Esophagus muscularis mucosa (tissue), 4 donors: ENCODE measurements at regions not wholly inside any gene's neighbourhood (a gene's known extent, or its start where the extent isn't known, plus 50 kb on each side); places are given as distances from the start of the nearest gene placed in this dataset.

ENCODE experiments used
- DNase-seq: peaks from one replicate; pipeline ENCODE4 v3.0.0-alpha.2; 2017; ENCODE audit errors: extremely low spot score
- H3K27ac ChIP-seq, 4 donors: fragments of 200-600 bp; sonication (generic); replicated peaks in 1 of 4; 1 replicate in 3 of 4; 2 replicates in 1 of 4; pipeline ENCODE4 v1.5.1; 2016 to 2019; ENCODE audit warnings: mild to moderate bottlenecking in 1 of 4
- H3K27me3 ChIP-seq, 4 donors: fragments of 200-600 bp; sonication (generic); one replicate each; pipeline versions ENCODE4 v1.5.1 to v1.6.0; 2016 to 2019
- H3K36me3 ChIP-seq, 4 donors: fragments of 200-600 bp; sonication (generic); one replicate each; pipeline ENCODE4 v1.5.1; 2016 to 2019
- H3K4me1 ChIP-seq, 4 donors: fragments of 200-600 bp; sonication (generic); one replicate each; pipeline ENCODE4 v1.5.1; 2016 to 2019
- H3K4me3 ChIP-seq, 4 donors: fragments of 200-600 bp; sonication (generic); 1 replicate in 2 of 4; 2 replicates in 2 of 4; pipeline ENCODE4 v1.5.1; 2016 to 2019; ENCODE audit warnings: mild to moderate bottlenecking in 4 of 4, moderate library complexity in 1 of 4
- H3K9me3 ChIP-seq, 4 donors: fragments of 200-600 bp; sonication (generic); 1 replicate in 3 of 4; 2 replicates in 1 of 4; pipeline ENCODE4 v1.5.1; 2016 to 2019
- EP300 ChIP-seq: sonication (generic); formaldehyde crosslinking; IDR thresholded peaks from one replicate; pipeline ENCODE4 v1.6.1; 2017; ENCODE audit warnings: antibody characterized with exemption
- POLR2A ChIP-seq: fragments of 450-650 bp; IDR thresholded peaks from one replicate; pipeline ENCODE4 v1.6.1; 2017; ENCODE audit warnings: antibody characterized with exemption, moderate library complexity, mild to moderate bottlenecking, low read depth
- POLR2AphosphoS5 ChIP-seq, 2 donors: sonication (generic); formaldehyde crosslinking; IDR thresholded peaks; one replicate each; pipeline ENCODE4 v1.6.1; 2017; ENCODE audit warnings: antibody characterized with exemption in 2 of 2
- WGBS: methylation state at CpG from one replicate; pipeline ENCODE4 v1.1.5; 2018; 5-methylcytosine and 5-hydroxymethylcytosine counted together
- intact Hi-C: fragments of 100-400 bp; cut with DNase I; formaldehyde crosslinking; loops from one replicate; pipeline ENCODE4 v1.15.1; 2023
- TF ChIP-seq, protein P1 (sequence below), 3 experiments: fragments of 200-600 bp in 2 of 3; fragments of 450-650 bp in 1 of 3; sonication (generic) in 2 of 3; IDR thresholded peaks; one replicate each; pipeline ENCODE4 v1.5.1; 2017 to 2019; ENCODE audit warnings: antibody characterized with exemption in 3 of 3, mild to moderate bottlenecking in 2 of 3, moderate library complexity in 1 of 3

DNA sequence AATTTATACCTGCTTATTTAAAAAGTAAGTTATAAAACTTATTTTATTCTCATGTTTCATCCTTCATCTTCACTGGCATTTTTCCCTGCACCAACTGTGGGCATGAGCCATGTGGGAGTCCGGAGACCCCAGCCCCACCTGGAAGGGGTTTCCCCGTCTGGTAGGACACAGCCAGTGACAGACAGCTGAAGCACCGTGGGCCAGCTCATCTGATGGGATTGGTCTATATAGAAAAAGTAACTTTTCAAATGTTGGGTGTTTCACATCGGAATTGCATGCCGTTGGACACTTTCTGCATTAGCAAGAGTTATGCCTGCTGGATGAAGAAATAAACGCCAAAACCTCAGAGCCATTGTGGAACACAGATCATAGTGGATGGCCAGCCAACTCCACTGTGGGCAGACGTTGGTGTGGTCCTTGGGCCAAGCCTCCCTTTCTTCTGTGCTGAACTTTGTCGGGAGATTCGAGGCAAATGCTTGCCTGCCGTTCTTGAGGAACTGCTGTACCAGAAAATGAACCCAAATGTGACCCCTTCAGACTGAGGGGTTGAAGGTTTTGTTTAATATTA, 1329.3 kb downstream of the TBC1D22A start:
- DNase-seq: no peak
- intact Hi-C loops: no loop called here
- H3K4me3 ChIP-seq: no peak overlapping the region
- no peaks in the 10 kb centered on the region for H3K36me3 ChIP-seq
- 82% methylated on average over 10 of the region's 10 CpGs for WGBS
- H3K4me1 ChIP-seq: peaks cover 0 to 20% (median 19%) of the 10 kb centered on the region in 4 donors
- no peak overlapping the region for H3K27ac ChIP-seq
- H3K27me3 ChIP-seq: peaks cover 0 to 15% (median 0%) of the 10 kb centered on the region in 4 donors
- TF ChIP-seq EP300 (no peak), POLR2AphosphoS5 (IDR thresholded peaks at IDR 0.05) (no peak), POLR2A (no peak)
- TF ChIP-seq, protein P1, sequence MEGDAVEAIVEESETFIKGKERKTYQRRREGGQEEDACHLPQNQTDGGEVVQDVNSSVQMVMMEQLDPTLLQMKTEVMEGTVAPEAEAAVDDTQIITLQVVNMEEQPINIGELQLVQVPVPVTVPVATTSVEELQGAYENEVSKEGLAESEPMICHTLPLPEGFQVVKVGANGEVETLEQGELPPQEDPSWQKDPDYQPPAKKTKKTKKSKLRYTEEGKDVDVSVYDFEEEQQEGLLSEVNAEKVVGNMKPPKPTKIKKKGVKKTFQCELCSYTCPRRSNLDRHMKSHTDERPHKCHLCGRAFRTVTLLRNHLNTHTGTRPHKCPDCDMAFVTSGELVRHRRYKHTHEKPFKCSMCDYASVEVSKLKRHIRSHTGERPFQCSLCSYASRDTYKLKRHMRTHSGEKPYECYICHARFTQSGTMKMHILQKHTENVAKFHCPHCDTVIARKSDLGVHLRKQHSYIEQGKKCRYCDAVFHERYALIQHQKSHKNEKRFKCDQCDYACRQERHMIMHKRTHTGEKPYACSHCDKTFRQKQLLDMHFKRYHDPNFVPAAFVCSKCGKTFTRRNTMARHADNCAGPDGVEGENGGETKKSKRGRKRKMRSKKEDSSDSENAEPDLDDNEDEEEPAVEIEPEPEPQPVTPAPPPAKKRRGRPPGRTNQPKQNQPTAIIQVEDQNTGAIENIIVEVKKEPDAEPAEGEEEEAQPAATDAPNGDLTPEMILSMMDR (IDR thresholded peaks at IDR 0.05): no peak
- no peaks in the 10 kb centered on the region for H3K9me3 ChIP-seq

DNA sequence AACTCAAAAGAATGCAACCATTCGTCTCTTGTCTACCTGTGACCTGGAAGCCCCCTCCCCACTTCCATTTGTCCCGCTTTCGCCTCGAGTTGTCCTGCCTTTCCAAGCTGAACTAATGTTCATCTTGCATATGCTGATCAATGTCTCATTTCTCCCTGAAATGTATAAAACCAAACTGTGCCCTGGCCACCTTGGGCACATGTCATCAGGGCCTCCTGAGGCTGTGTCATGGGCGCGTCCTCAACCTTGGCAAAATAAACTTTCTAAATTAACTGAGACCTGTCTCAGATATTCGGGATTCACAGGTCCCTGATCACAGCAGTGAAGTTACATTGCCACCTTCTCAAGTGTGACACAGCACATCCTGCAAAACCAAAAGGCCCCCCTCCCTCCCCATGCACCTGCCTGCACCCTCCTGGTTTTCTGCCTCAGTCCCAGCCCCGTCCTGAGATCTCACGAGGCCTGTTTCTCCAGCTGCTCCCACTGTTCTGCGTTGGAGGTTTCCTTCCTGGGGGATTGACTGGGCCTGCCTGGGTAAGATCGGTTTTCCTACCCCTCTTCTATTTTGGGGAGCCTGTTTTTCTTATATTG, 1328.7 kb downstream of the TBC1D22A start:
- intact Hi-C loops: no loop called here
- no peak overlapping the region for H3K4me3 ChIP-seq
- 89% methylated on average over 11 of the region's 11 CpGs for WGBS
- peaks cover 0 to 20% (median 19%) of the 10 kb centered on the region in 4 donors for H3K4me1 ChIP-seq
- H3K27me3 ChIP-seq: peaks cover 0 to 14% (median 0%) of the 10 kb centered on the region in 4 donors
- no peaks in the 10 kb centered on the region for H3K36me3 ChIP-seq
- no peak overlapping the region for H3K27ac ChIP-seq
- H3K9me3 ChIP-seq: no peaks in the 10 kb centered on the region
- DNase-seq: no peak
- TF ChIP-seq, protein P1 (IDR thresholded peaks at IDR 0.05): no peak
- TF ChIP-seq EP300 (no peak), POLR2A (no peak), POLR2AphosphoS5 (IDR thresholded peaks at IDR 0.05) (no peak)

DNA sequence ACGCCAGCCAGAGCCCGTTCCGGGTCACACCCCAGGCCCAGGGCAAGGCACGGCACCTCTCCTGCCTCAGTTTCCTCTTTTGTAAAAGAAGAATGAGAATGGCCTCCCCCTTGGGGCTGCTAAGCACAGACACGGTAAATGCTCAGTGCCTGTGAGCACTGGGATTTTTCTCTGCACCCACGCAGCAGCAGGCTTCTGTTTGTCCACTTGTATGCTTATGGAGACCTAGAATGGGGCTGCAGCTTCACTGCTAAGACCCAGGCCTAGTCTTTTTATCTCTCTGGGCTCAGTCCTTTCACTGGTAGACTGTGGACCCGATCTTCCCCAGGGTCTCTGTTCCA, 1327.9 kb downstream of the TBC1D22A start:
- peaks cover 0 to 8% (median 0%) of the 10 kb centered on the region in 4 donors for H3K27me3 ChIP-seq
- H3K36me3 ChIP-seq: no peaks in the 10 kb centered on the region
- H3K4me1 ChIP-seq: peaks cover 0 to 20% (median 19%) of the 10 kb centered on the region in 4 donors
- intact Hi-C loops: no loop called here
- peak overlapping the region; percentile 10 to 27 (median 18) for H3K4me3 ChIP-seq
- TF ChIP-seq EP300: no peak
- no peak for TF ChIP-seq POLR2A
- TF ChIP-seq, protein P1 (IDR thresholded peaks at IDR 0.05): no peak
- no peak for TF ChIP-seq POLR2AphosphoS5 (IDR thresholded peaks at IDR 0.05)
- DNase-seq: no peak
- peak overlapping the region in 1 of 4 donors; percentile 58 for H3K27ac ChIP-seq
- 24% methylated on average over 7 of the region's 7 CpGs for WGBS
- no peaks in the 10 kb centered on the region for H3K9me3 ChIP-seq

DNA sequence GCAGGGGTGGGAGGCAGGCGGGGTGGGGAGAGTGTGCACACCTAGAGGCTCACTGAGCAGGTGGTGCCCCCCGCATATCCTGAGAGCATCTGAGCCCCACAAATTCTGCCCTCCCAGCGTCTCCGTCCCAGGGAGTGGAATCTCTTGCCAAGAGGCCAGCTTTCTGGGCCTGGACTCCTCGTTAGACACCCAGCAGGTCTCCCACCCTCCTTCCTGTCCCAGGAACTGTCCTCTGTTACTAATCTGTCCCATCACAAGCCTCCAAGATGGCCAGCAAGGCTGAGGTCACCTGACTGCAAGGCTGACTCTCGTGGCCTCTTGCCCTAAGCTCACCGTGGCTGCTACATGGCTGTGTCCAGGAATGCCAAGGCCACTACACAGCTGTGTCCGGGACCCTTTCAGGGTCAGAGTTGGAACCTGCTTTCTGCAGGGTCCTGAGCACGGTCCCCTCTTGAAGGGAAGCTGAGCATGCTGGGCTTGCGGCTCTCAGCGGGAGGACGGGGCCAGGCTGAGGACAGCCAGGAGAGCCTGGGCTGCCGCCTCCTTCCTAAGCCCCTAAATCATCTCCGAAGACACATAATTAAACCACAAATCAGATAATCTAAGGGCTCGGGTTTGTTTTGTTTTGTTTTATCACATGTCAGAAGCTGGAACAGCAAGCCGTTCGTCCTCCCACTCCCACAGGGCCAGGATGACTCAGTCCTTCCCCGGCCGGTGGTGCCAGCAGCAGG, 1327.3 kb downstream of the TBC1D22A start:
- Histone ChIP-seq H3K4me3 (peak overlapping the region; percentile 10 to 27 (median 18)), H3K4me1 (peaks cover 0 to 20% (median 19%) of the 10 kb centered on the region in 4 donors), H3K36me3 (no peaks in the 10 kb centered on the region), H3K27me3 (peaks cover 0 to 9% (median 0%) of the 10 kb centered on the region in 4 donors), H3K27ac (peak overlapping the region; percentile 21 to 58 (median 44)), H3K9me3 (no peaks in the 10 kb centered on the region)
- intact Hi-C loops: no loop called here
- TF ChIP-seq POLR2AphosphoS5 (IDR thresholded peaks at IDR 0.05) (peak in 1 of 2 donors; percentile 18), POLR2A (no peak)
- 30% methylated on average over 18 of the region's 19 CpGs for WGBS
- DNase-seq: no peak

DNA sequence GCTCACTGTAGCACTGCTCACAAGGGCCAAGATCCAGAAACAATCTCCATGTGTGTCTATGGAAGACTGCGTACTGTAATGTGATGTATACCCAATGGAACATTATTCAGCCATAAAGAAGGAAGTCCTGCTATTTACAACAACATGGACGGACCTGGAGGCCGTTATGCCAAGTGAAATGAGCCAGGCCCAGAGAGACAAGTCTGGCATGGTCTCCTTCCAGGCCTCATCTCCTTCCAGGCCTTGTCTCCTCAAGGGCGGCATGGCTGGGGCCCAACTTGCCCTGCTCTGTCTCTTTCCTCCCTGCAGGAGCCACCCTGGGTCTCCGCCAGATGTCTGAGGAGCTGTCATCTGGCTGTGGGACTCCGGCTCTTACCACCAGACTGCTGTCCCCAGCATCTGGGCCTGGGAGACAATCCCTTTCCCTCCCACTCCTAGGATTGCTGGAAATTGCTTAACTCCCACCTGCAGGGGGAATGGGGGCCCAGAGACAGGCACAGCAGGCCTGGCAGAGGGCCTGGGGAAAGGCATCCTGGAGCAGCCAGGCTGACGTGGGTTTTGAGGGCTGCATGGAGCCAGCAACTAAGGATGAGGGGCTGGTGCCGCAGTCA, 1326.6 kb downstream of the TBC1D22A start:
- Histone ChIP-seq H3K4me3 (no peak overlapping the region), H3K36me3 (no peaks in the 10 kb centered on the region), H3K27me3 (peaks cover 0 to 15% (median 0%) of the 10 kb centered on the region in 4 donors), H3K27ac (no peak overlapping the region), H3K4me1 (peaks cover 0 to 20% (median 19%) of the 10 kb centered on the region in 4 donors), H3K9me3 (no peaks in the 10 kb centered on the region)
- TF ChIP-seq POLR2AphosphoS5 (IDR thresholded peaks at IDR 0.05): no peak
- no peak for TF ChIP-seq EP300
- no peak for TF ChIP-seq POLR2A
- TF ChIP-seq, protein P1 (IDR thresholded peaks at IDR 0.05): no peak
- DNase-seq: no peak
- 82% methylated on average over 6 of the region's 8 CpGs for WGBS
- intact Hi-C loops: no loop called here
